SK-N-SH treated with all-trans-retinoic acid at 6 μM for 48 hours (cell line): ENCODE measurements at regions not wholly inside any gene's neighbourhood (a gene's known extent, or its start where the extent isn't known, plus 50 kb on each side); places are given as distances from the start of the nearest gene placed in this dataset.

Experiments used
- POU6F1 ChIP-seq: fragments of 250-450 bp; sonication (Bioruptor Pico); IDR thresholded peaks from 2 replicates; pipeline ENCODE4 v1.8.0; 2021; ENCODE audit warnings: low read depth, mild to moderate bottlenecking, moderate library complexity, borderline replicate concordance
- RARB ChIP-seq: fragments of 250-450 bp; sonication (Bioruptor Pico); IDR thresholded peaks from 2 replicates; pipeline ENCODE4 v1.8.0; 2021; ENCODE audit warnings: mild to moderate bottlenecking, moderate library complexity

GRCh38 chr6:90778417-90779203, 191.7 kb upstream of the MAP3K7 start:
- TF ChIP-seq RARB (CRISPR knock-in tag) (no peak), POU6F1 (CRISPR knock-in tag) (no peak)
